Stomach smooth muscle (tissue), 2 donors: ENCODE measurements at regions not wholly inside any gene's neighbourhood (a gene's known extent, or its start where the extent isn't known, plus 50 kb on each side); places are given as distances from the start of the nearest gene placed in this dataset.

Source experiments
- H3K27ac ChIP-seq: one replicate; pipeline ENCODE4 v1.7.0; 2013; ENCODE audit warnings: mild to moderate bottlenecking, low read length, inconsistent platforms
- H3K27me3 ChIP-seq, 2 donors: one replicate each; pipeline ENCODE4 v1.7.0; 2013; ENCODE audit warnings: low read length in 2 of 2; ENCODE audit not compliant: insufficient read depth in 2 of 2, control insufficient read depth in 1 of 2
- H3K36me3 ChIP-seq, 2 donors: one replicate each; pipeline ENCODE4 v1.7.0; 2013; ENCODE audit warnings: low read length in 2 of 2; ENCODE audit not compliant: control insufficient read depth in 2 of 2, insufficient read depth in 2 of 2
- H3K4me1 ChIP-seq: one replicate; pipeline ENCODE4 v1.7.0; 2013; ENCODE audit warnings: low read length; ENCODE audit not compliant: control insufficient read depth, insufficient read depth
- H3K4me3 ChIP-seq, 2 donors: one replicate each; pipeline ENCODE4 v1.7.0; 2013; ENCODE audit warnings: low read length in 2 of 2
- H3K9ac ChIP-seq, 2 donors: one replicate each; pipeline ENCODE4 v1.7.0; 2013; ENCODE audit warnings: low read length in 2 of 2, mild to moderate bottlenecking in 1 of 2
- H3K9me3 ChIP-seq, 2 donors: one replicate each; pipeline ENCODE4 v1.7.0; 2013; ENCODE audit warnings: low read length in 2 of 2; ENCODE audit not compliant: control insufficient read depth in 2 of 2
- donor health status: healthy.
- donor health status: Pancreatic carcinoma.

GRCh38 chr2:21792571-21792970 lies 668.8 kb downstream of the TDRD15 start:
- Histone ChIP-seq H3K36me3 (no peaks in the 10 kb centered on the region), H3K4me3 (no peak overlapping the region), H3K27me3 (no peaks in the 10 kb centered on the region), H3K9me3 (no peaks in the 10 kb centered on the region), H3K9ac (no peak overlapping the region), H3K4me1 (no peaks in the 10 kb centered on the region), H3K27ac (no peak overlapping the region)

- Histone ChIP-seq H3K36me3 (no peaks in the 10 kb centered on the region), H3K9ac (no peak overlapping the region), H3K27me3 (no peaks in the 10 kb centered on the region), H3K4me3 (no peak overlapping the region), H3K27ac (no peak overlapping the region), H3K4me1 (no peaks in the 10 kb centered on the region), H3K9me3 (no peaks in the 10 kb centered on the region)
Measured at GRCh38 chr2:21793461-21793860, 669.7 kb downstream of the TDRD15 start.

GRCh38 chr2:21794611-21795010 lies 670.8 kb downstream of the TDRD15 start:
- no peaks in the 10 kb centered on the region for H3K9me3 ChIP-seq
- H3K27me3 ChIP-seq: no peaks in the 10 kb centered on the region
- H3K4me1 ChIP-seq: no peaks in the 10 kb centered on the region
- no peaks in the 10 kb centered on the region for H3K36me3 ChIP-seq
- no peak overlapping the region for H3K4me3 ChIP-seq
- no peak overlapping the region for H3K27ac ChIP-seq
- no peak overlapping the region for H3K9ac ChIP-seq

GRCh38 chr2:21800356-21800755 lies 676.6 kb downstream of the TDRD15 start:
- H3K36me3 ChIP-seq: no peaks in the 10 kb centered on the region
- H3K4me1 ChIP-seq: no peaks in the 10 kb centered on the region
- no peak overlapping the region for H3K27ac ChIP-seq
- no peaks in the 10 kb centered on the region for H3K9me3 ChIP-seq
- no peak overlapping the region for H3K4me3 ChIP-seq
- no peaks in the 10 kb centered on the region for H3K27me3 ChIP-seq
- no peak overlapping the region for H3K9ac ChIP-seq

GRCh38 chr2:21803550-21803949 lies 679.8 kb downstream of the TDRD15 start:
- Histone ChIP-seq H3K9ac (no peak overlapping the region), H3K27me3 (no peaks in the 10 kb centered on the region)

GRCh38 chr2:21804151-21804550 lies 680.4 kb downstream of the TDRD15 start:
- Histone ChIP-seq H3K9me3 (no peaks in the 10 kb centered on the region), H3K4me1 (no peaks in the 10 kb centered on the region), H3K27ac (no peak overlapping the region), H3K4me3 (no peak overlapping the region), H3K9ac (no peak overlapping the region), H3K27me3 (no peaks in the 10 kb centered on the region), H3K36me3 (no peaks in the 10 kb centered on the region)

More at GRCh38 chr2:21803550-21803949, 679.8 kb downstream of the TDRD15 start:
- H3K9me3 ChIP-seq: no peaks in the 10 kb centered on the region
- H3K4me3 ChIP-seq: no peak overlapping the region
- H3K4me1 ChIP-seq: no peaks in the 10 kb centered on the region
- no peak overlapping the region for H3K27ac ChIP-seq
- no peaks in the 10 kb centered on the region for H3K36me3 ChIP-seq

- H3K27me3 ChIP-seq: no peaks in the 10 kb centered on the region
- no peaks in the 10 kb centered on the region for H3K4me1 ChIP-seq
- no peaks in the 10 kb centered on the region for H3K36me3 ChIP-seq
- H3K27ac ChIP-seq: no peak overlapping the region
- H3K9me3 ChIP-seq: no peaks in the 10 kb centered on the region
- H3K4me3 ChIP-seq: no peak overlapping the region
- H3K9ac ChIP-seq: no peak overlapping the region
Measured at GRCh38 chr2:21811541-21811940, 687.8 kb downstream of the TDRD15 start.

- H3K4me3 ChIP-seq: no peak overlapping the region
- H3K27ac ChIP-seq: no peak overlapping the region
- no peaks in the 10 kb centered on the region for H3K27me3 ChIP-seq
- H3K9ac ChIP-seq: no peak overlapping the region
- H3K9me3 ChIP-seq: no peaks in the 10 kb centered on the region
- H3K36me3 ChIP-seq: no peaks in the 10 kb centered on the region
- no peaks in the 10 kb centered on the region for H3K4me1 ChIP-seq
Measured at GRCh38 chr2:21812766-21813165, 689.0 kb downstream of the TDRD15 start.

GRCh38 chr2:21814588-21815149 lies 690.9 kb downstream of the TDRD15 start:
- Histone ChIP-seq H3K4me1 (no peaks in the 10 kb centered on the region), H3K27ac (no peak overlapping the region), H3K27me3 (no peaks in the 10 kb centered on the region), H3K4me3 (no peak overlapping the region), H3K36me3 (no peaks in the 10 kb centered on the region), H3K9me3 (no peaks in the 10 kb centered on the region), H3K9ac (no peak overlapping the region)

- Histone ChIP-seq H3K9me3 (no peaks in the 10 kb centered on the region), H3K27ac (no peak overlapping the region), H3K4me1 (no peaks in the 10 kb centered on the region), H3K36me3 (no peaks in the 10 kb centered on the region), H3K27me3 (no peaks in the 10 kb centered on the region), H3K4me3 (no peak overlapping the region), H3K9ac (no peak overlapping the region)
Measured at GRCh38 chr2:21818212-21818795, 694.5 kb downstream of the TDRD15 start.

- Histone ChIP-seq H3K9me3 (no peaks in the 10 kb centered on the region), H3K9ac (no peak overlapping the region), H3K27ac (no peak overlapping the region), H3K4me1 (no peaks in the 10 kb centered on the region), H3K27me3 (no peaks in the 10 kb centered on the region), H3K4me3 (no peak overlapping the region), H3K36me3 (no peaks in the 10 kb centered on the region)
Measured at GRCh38 chr2:21819454-21819853, 695.7 kb downstream of the TDRD15 start.
